Liver (tissue), 8 donors: ENCODE measurements at regions not wholly inside any gene's neighbourhood (a gene's known extent, or its start where the extent isn't known, plus 50 kb on each side); places are given as distances from the start of the nearest gene placed in this dataset.

Experiments used
- DNase-seq: peaks from one replicate; pipeline ENCODE4 v3.0.0-alpha.2; 2017; ENCODE audit warnings: low spot score
- H3K27ac ChIP-seq, 2 donors: one replicate each; pipeline ENCODE4 v1.7.0; 2013; ENCODE audit warnings: inconsistent platforms in 2 of 2, low read length in 2 of 2, control low read depth in 1 of 2, low read depth in 1 of 2, mild to moderate bottlenecking in 1 of 2
- H3K27me3 ChIP-seq, 4 donors: one replicate each; pipeline versions ENCODE4 v1.6.1 to v1.7.0; 2013; ENCODE audit warnings: low read length in 3 of 4, inconsistent platforms in 1 of 4, mild to moderate bottlenecking in 1 of 4, moderate library complexity in 1 of 4; ENCODE audit not compliant: control insufficient read depth in 4 of 4, insufficient read depth in 4 of 4
- H3K36me3 ChIP-seq, 4 donors: one replicate each; pipeline versions ENCODE4 v1.6.1 to v1.7.0; 2013; ENCODE audit warnings: low read length in 3 of 4, mild to moderate bottlenecking in 3 of 4, low read depth in 1 of 4, moderate library complexity in 1 of 4; ENCODE audit not compliant: control insufficient read depth in 4 of 4, insufficient read depth in 3 of 4
- H3K4me1 ChIP-seq, 4 donors: one replicate each; pipeline versions ENCODE4 v1.6.1 to v1.7.0; 2013; ENCODE audit warnings: low read length in 3 of 4, mild to moderate bottlenecking in 3 of 4, moderate library complexity in 1 of 4; ENCODE audit not compliant: control insufficient read depth in 4 of 4, insufficient read depth in 4 of 4
- H3K4me3 ChIP-seq, 3 donors: one replicate each; pipeline versions ENCODE4 v1.6.1 to v1.7.0; 2013; ENCODE audit warnings: low read length in 3 of 3, control low read depth in 1 of 3, low read depth in 1 of 3, mild to moderate bottlenecking in 1 of 3
- H3K9ac ChIP-seq, 2 donors: one replicate each; pipeline ENCODE4 v1.7.0; 2013; ENCODE audit warnings: low read length in 2 of 2, mild to moderate bottlenecking in 2 of 2, moderate library complexity in 2 of 2, control low read depth in 1 of 2, low read depth in 1 of 2
- H3K9me3 ChIP-seq, 4 donors: one replicate each; pipeline versions ENCODE4 v1.6.1 to v1.7.0; 2013; ENCODE audit warnings: low read length in 3 of 4; ENCODE audit not compliant: control insufficient read depth in 4 of 4
- ATF3 ChIP-seq: IDR thresholded peaks from 2 replicates; pipeline ENCODE4 v1.6.1; 2016; ENCODE audit warnings: antibody characterized with exemption
- CTCF ChIP-seq: fragments of 150-350 bp; IDR thresholded peaks from 2 replicates; pipeline ENCODE4 v1.5.1; 2017; ENCODE audit warnings: improper control_type of control experiment, low read depth, low read length; ENCODE audit not compliant: missing input control
- EGR1 ChIP-seq, 2 donors: IDR thresholded peaks; 2 replicates each; pipeline ENCODE4 v1.6.1; 2016 to 2018; ENCODE audit warnings: antibody characterized with exemption in 2 of 2, low read depth in 2 of 2
- FOXA1 ChIP-seq: IDR thresholded peaks from 2 replicates; pipeline ENCODE4 v1.6.1; 2016; ENCODE audit warnings: antibody characterized with exemption
- FOXA2 ChIP-seq: IDR thresholded peaks from 2 replicates; pipeline ENCODE4 v1.6.1; 2016; ENCODE audit warnings: antibody characterized with exemption
- HNF4A ChIP-seq, 2 donors: conservative IDR thresholded peaks; 2 replicates each; pipeline ENCODE4 v1.6.1; 2016; ENCODE audit warnings: antibody characterized with exemption in 2 of 2, mild to moderate bottlenecking in 2 of 2
- HNF4G ChIP-seq: IDR thresholded peaks from 2 replicates; pipeline ENCODE4 v1.6.1; 2016; ENCODE audit warnings: antibody characterized with exemption
- JUND ChIP-seq, 2 donors: IDR thresholded peaks; 2 replicates each; pipeline ENCODE4 v1.6.1; 2016; ENCODE audit warnings: antibody characterized with exemption in 2 of 2
- MAX ChIP-seq: IDR thresholded peaks from 2 replicates; pipeline ENCODE4 v1.6.1; 2016; ENCODE audit warnings: antibody characterized with exemption
- NR2F2 ChIP-seq: IDR thresholded peaks from 2 replicates; pipeline ENCODE4 v1.6.1; 2016; ENCODE audit warnings: antibody characterized with exemption
- RAD21 ChIP-seq, 2 donors: IDR thresholded peaks; 2 replicates each; pipeline ENCODE4 v1.6.1; 2016; ENCODE audit warnings: antibody characterized with exemption in 2 of 2, mild to moderate bottlenecking in 2 of 2
- REST ChIP-seq: IDR thresholded peaks from 2 replicates; pipeline ENCODE4 v1.6.1; 2016; ENCODE audit warnings: antibody characterized with exemption, mild to moderate bottlenecking
- RXRA ChIP-seq, 2 donors: IDR thresholded peaks; 2 replicates each; pipeline ENCODE4 v1.6.1; 2017 to 2018; ENCODE audit warnings: antibody characterized with exemption in 2 of 2, mild to moderate bottlenecking in 1 of 2
- SP1 ChIP-seq: IDR thresholded peaks from 2 replicates; pipeline ENCODE4 v1.6.1; 2018; ENCODE audit warnings: antibody characterized with exemption, mild to moderate bottlenecking
- TAF1 ChIP-seq: conservative IDR thresholded peaks from 2 replicates; pipeline ENCODE4 v1.6.1; 2016; ENCODE audit warnings: antibody characterized with exemption, mild to moderate bottlenecking
- YY1 ChIP-seq: IDR thresholded peaks from 2 replicates; pipeline ENCODE4 v1.6.1; 2016; ENCODE audit warnings: antibody characterized with exemption, mild to moderate bottlenecking
- ZBTB33 ChIP-seq: IDR thresholded peaks from 2 replicates; pipeline ENCODE4 v1.6.1; 2016; ENCODE audit warnings: antibody characterized with exemption
- WGBS: extraction: QIAGEN DNeasy Blood & Tissue Kit; methylation state at CpG from one replicate; pipeline ENCODE4 v1.1.7; 2013; 5-methylcytosine and 5-hydroxymethylcytosine counted together
- donor health status: healthy.
- donor health status: healthy.
- donor health status: healthy.
- donor health status: healthy.
- donor health status: healthy.

GRCh38 chr2:192953116-192953515 lies 758.4 kb upstream of the TMEFF2 start:
- H3K27ac ChIP-seq: no peak overlapping the region
- H3K36me3 ChIP-seq: no peaks in the 10 kb centered on the region
- H3K27me3 ChIP-seq: no peaks in the 10 kb centered on the region
- no peak overlapping the region for H3K9ac ChIP-seq
- no peaks in the 10 kb centered on the region for H3K4me1 ChIP-seq
- DNase-seq: no peak
- H3K9me3 ChIP-seq: no peaks in the 10 kb centered on the region
- TF ChIP-seq SP1: no peak
- TF ChIP-seq CTCF: no peak
- TF ChIP-seq JUND (IDR thresholded peaks at IDR 0.05): no peak
- TF ChIP-seq HNF4G: no peak
- no peak for TF ChIP-seq TAF1
- TF ChIP-seq YY1: no peak
- TF ChIP-seq HNF4A (conservative IDR thresholded peaks at IDR 0.05): no peak
- 49% methylated on average over 1 of the region's 1 CpG for WGBS
- H3K4me3 ChIP-seq: no peak overlapping the region

- 56% methylated on average over 2 of the region's 2 CpGs for WGBS
- no peaks in the 10 kb centered on the region for H3K4me1 ChIP-seq
- H3K27me3 ChIP-seq: no peaks in the 10 kb centered on the region
- H3K9me3 ChIP-seq: no peaks in the 10 kb centered on the region
- DNase-seq: no peak
- TF ChIP-seq REST: no peak
- no peak for TF ChIP-seq RXRA (IDR thresholded peaks at IDR 0.05)
- no peak for TF ChIP-seq RAD21 (IDR thresholded peaks at IDR 0.05)
- TF ChIP-seq MAX: no peak
- no peak for TF ChIP-seq EGR1 (IDR thresholded peaks at IDR 0.05; ENCODE audit: low read depth in 2 of 2)
- no peak for TF ChIP-seq FOXA1
- no peak for TF ChIP-seq YY1
- no peak for TF ChIP-seq NR2F2
- H3K27ac ChIP-seq: no peak overlapping the region
- no peaks in the 10 kb centered on the region for H3K36me3 ChIP-seq
- H3K4me3 ChIP-seq: no peak overlapping the region
- no peak overlapping the region for H3K9ac ChIP-seq
Observed at GRCh38 chr2:192952245-192952644, 757.5 kb upstream of the TMEFF2 start.

- Histone ChIP-seq H3K9ac (no peak overlapping the region), H3K4me3 (no peak overlapping the region), H3K36me3 (no peaks in the 10 kb centered on the region), H3K27me3 (no peaks in the 10 kb centered on the region), H3K27ac (no peak overlapping the region), H3K4me1 (no peaks in the 10 kb centered on the region), H3K9me3 (no peaks in the 10 kb centered on the region)
- no peak for TF ChIP-seq EGR1 (IDR thresholded peaks at IDR 0.05; ENCODE audit: low read depth in 2 of 2)
- TF ChIP-seq HNF4A (conservative IDR thresholded peaks at IDR 0.05): no peak
- no peak for TF ChIP-seq ZBTB33
- TF ChIP-seq FOXA2: no peak
- TF ChIP-seq NR2F2: no peak
- TF ChIP-seq RAD21 (IDR thresholded peaks at IDR 0.05): no peak
- TF ChIP-seq ATF3: no peak
- no peak for TF ChIP-seq CTCF
- TF ChIP-seq MAX: no peak
- no peak for TF ChIP-seq JUND (IDR thresholded peaks at IDR 0.05)
- no peak for TF ChIP-seq YY1
- no peak for TF ChIP-seq HNF4G
- no peak for DNase-seq
- 53% methylated on average over 3 of the region's 3 CpGs for WGBS
Observed at GRCh38 chr2:192948316-192948715, 753.6 kb upstream of the TMEFF2 start.
